HG02623 (cell line): ENCODE measurements at regions not wholly inside any gene's neighbourhood (a gene's known extent, or its start where the extent isn't known, plus 50 kb on each side); places are given as distances from the start of the nearest gene placed in this dataset.
"Not testable (repeated sequence)": the region's sequence is repeated elsewhere in the genome, so short reads cannot be mapped to it uniquely, and the experiment has no call there.

Experiments
- ATAC-seq: cut with Tn5 transposase; IDR thresholded peaks from one replicate; pipeline ENCODE4 v1.9.1; 2021; ENCODE audit warnings: moderate library complexity; ENCODE audit not compliant: unreplicated experiment

GRCh38 chr2:52345082-52345481 is 1313.2 kb upstream of the NRXN1 start:
- ATAC-seq, result no peak

DNA sequence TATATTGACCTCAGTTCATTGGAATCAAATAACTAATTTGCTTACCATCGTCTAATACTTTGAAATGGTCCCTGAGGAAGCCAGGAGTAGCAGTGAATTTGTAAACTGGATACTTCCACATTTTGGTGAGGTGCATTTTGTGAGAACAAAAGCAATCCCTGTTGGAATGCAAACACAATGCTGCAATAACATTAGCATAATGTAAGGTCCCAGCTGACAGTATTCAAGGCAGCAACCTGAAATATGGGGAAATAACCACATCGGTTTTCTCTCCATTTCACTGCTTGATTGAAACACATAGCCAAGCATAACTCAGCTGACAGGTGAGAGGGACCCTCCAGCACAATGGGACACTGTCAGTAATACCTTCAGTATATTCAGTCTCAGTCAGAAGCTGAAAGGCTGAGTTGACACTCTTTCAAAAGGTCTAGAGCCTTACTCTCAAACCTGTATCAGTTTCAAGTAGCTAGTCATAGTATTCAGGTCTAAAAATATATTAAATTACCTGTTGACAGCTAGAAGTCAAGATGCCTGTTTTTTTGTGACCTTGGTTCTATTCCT is 1311.9 kb upstream of the NRXN1 start:
- ATAC-seq, result no peak

DNA sequence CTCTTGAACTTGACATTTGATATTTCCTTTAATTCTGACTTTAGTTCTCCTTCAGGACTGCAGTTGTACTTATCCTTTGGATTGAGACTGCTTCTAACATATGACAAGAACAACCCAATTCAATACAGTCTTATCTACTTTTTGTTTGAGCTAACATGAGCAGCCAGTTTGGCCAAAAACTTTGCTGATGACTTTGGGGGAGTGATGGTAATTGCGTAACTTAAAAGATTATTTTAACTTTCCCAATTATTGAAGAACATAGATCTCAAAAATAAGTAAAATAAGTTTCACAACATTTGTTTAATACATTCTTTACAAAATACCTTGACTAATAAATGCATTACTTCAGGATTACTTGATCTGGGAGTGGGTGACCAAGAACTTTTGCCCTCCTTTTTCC is 1311.1 kb upstream of the NRXN1 start:
- ATAC-seq, result no peak

DNA sequence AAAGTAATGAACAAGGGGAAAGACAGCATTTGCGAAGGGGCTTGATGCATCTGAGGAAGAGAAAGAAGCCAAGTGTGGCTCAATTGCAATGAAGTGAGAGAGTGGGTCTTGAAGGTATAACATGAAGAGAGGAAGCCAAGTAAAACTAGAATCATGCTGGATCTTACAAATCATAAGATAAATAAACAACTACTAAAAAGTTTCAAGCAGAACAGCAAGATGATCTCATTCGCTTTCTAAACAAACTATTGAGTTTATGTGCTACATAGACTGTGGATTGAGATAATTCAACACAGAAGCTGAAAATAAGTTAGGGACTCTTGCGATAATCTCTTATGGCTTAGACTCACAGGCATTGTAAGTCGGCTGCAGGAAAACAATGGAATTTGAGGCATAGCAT is 1310.5 kb upstream of the NRXN1 start:
- ATAC-seq, result no peak

- ATAC-seq, result no peak
Measured at GRCh38 chr2:52341732-52342131, 1309.8 kb upstream of the NRXN1 start.

- ATAC-seq, result no peak
Measured at GRCh38 chr2:52340171-52340570, 1308.2 kb upstream of the NRXN1 start.

- ATAC-seq, result not testable (repeated sequence)
Measured at GRCh38 chr2:52337786-52338185, 1305.9 kb upstream of the NRXN1 start.

DNA sequence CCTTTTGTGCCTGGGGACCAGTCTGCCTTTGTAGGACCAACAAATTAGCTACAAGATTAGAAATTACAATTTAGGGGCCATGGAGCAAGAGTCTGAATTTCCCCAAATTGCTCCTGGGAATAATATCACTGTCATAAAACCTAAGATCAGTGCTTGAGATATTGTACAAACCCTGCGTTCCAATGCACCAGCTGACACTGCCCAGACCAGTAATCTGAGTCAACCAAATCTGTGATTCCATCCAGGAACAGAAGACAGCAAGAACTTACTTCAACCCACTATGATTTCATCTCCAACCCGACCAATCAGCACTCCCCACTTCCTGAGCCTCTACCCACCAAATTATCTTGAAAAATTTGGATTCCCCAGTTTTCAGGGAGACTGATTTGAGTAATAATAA is 1305.0 kb upstream of the NRXN1 start:
- ATAC-seq, result no peak

- ATAC-seq, result no peak
Measured at GRCh38 chr2:52335727-52336126, 1303.8 kb upstream of the NRXN1 start.

- no peak for ATAC-seq
Measured at GRCh38 chr2:52334185-52334584, 1302.3 kb upstream of the NRXN1 start.

- no peak for ATAC-seq
Measured at GRCh38 chr2:52327641-52328040, 1295.7 kb upstream of the NRXN1 start.

DNA sequence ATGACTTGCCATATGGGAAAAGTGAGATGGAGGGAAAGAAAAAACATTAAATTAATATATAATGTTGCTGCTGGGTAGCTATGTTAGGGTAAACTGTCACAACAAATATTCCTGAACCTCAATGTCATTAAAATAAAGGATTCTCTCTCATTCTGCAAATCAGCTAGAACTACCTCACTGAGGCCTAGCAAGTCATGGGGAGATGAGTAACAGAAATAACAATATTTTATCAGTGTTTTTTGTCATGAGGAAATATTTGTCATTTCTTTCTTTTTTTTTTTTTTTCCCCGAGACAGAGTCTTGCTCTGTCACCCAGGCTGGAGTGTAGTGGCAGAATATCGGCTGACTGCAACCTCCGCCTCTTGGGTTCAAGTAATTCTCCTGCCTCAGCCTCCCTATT is 1282.3 kb upstream of the NRXN1 start:
- ATAC-seq, result no peak

DNA sequence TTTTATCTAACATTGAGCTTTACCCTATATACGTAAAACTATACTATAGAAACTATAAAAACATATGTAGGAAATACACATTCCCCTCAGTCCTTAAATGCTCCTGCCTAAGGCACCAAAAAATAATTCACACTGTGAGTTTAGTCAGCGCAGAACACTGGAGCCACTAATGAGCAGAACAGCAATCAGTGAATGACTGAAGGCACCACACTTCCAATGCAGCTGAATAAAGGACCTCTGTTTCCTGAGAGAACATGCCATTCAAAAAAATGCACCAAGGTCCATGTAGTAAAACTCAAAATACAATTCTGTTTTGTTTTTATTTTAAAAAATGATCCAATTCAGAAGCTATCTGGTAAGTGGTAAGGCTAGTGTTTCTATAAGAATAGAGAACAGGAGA is 1280.6 kb upstream of the NRXN1 start:
- no peak for ATAC-seq

DNA sequence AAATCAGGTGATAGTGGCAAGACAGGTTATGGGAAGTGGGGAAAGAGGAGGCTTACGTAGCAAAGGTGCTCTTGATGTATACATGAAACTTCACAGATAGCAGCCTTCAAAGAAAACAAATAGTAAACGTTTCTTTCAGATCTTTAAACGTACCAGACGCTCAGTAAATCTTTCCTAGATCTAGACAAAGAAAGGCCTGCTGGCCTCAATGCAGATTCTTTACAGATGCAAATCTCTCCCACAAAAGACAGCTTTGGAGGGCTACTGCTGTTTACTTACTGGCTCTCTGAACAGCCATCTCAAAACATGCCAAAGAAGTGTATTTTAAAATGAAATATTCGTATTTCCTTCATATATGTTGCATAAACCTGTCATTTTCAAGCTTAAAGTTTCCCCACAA is 1279.9 kb upstream of the NRXN1 start:
- ATAC-seq, result no peak

DNA sequence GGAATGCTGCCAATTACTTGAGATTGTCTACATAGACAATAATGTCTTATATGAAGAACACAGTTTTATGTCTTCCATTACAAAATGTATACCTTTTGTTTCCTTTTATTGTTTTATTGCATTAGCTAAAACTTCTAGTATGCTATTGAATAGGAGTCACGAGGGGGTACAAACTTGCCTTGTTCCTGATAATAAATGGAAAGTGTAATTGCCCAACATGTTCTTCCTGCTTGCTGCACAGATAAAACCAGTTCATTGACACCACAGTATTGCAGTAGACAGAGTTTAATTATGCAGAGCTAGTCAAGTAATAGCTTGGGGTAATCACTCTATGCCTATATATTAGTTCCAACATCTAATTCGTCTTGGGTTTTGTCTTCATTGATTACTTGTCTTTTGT is 1276.2 kb upstream of the NRXN1 start:
- ATAC-seq, result no peak

- no peak for ATAC-seq
Measured at GRCh38 chr2:52294628-52295027, 1262.7 kb upstream of the NRXN1 start.

GRCh38 chr2:52292801-52293200 is 1260.9 kb upstream of the NRXN1 start:
- ATAC-seq, result no peak

- ATAC-seq, result no peak
Measured at GRCh38 chr2:52289741-52290140, 1257.8 kb upstream of the NRXN1 start.

DNA sequence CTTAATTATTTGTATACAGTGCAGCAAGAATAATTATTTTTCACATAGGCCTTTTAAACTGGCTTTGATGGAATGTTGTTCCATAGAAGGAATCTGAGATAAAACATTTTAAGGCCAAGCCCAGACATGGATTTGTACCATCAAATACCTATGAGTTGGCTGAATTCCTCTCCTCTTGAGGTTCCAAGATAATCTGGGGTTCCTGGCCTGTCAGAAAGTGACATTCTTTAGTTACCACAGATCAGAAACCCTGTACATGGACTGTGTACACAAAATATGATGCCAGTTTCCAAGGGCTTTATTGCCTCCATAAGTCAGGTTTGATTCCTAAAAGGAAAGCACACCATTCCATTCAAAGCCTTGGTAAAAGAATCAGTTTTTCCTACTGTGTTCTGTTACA is 1256.7 kb upstream of the NRXN1 start:
- ATAC-seq, result no peak

GRCh38 chr2:52269696-52270485 is 1238.0 kb upstream of the NRXN1 start:
- ATAC-seq, result no peak

- no peak for ATAC-seq
Measured at GRCh38 chr2:52264911-52265310, 1233.0 kb upstream of the NRXN1 start.

- no peak for ATAC-seq
Measured at GRCh38 chr2:52264488-52264887, 1232.6 kb upstream of the NRXN1 start.

DNA sequence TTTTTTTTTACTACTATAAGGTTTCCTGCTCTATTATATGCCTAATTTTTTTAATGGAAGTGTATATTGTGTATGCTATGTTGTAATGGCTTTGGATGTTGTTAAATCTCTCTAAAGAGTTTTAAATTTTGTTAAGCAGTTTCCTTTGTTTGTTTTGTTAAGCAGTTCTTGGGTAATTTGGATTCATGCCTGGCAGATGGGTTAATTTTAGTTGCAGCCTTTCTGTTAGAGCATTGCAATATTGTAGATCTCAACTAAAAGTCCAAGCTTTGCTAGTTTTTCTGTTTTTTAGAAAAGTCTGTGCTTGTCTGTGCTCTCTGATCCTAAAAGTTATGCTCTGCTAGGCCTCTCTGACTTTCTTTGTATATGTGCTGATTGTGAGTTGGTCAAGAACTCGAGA is 1229.0 kb upstream of the NRXN1 start:
- ATAC-seq, result no peak
